ENCODE measurements at regions not wholly inside any gene's neighbourhood (a gene's known extent, or its start where the extent isn't known, plus 50 kb on each side); places are given as distances from the start of the nearest gene placed in this dataset.

DNA sequence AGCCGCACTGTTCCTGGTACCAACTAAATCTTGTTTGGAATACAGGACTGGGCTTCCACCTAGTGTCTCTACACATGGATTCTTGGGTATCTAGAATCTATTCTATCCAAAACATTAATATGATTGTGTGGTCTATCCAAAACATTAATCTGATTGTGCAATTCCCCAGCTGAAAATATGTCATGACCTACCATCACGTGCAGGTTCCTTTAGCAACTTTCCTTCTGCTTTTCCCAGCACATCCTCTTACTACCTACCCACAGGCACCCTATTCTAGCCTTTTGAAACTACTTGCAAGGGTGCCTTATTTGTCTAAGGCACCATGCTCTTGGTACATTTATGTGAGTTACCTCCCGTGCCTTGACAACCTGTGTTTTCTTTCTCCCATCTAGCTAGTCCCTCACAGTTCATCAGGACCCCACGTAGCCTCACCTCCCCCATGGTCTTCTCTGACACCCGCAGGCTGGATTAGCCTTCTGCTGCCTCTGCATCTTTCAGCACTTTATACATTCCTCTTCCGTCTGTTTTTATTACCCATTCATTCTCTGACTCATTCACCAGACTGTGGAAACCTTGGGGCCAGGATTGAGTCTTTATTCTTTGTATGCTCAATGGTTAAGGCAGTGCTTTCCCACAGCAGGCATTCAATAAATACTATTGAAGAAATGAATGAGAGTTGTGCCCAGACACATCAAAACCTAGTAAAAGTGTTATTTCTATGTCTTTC, 88.8 kb upstream of the FAM9B start:
- H3K27me3 ChIP-seq (ENCODE audit: insufficient read depth, low read length): no peaks in the 10 kb centered on the region
- H3K4me3 ChIP-seq (ENCODE audit: low read depth, low read length, poor library complexity, severe bottlenecking): no peak overlapping the region
- no peaks in the 10 kb centered on the region for H3K9me3 ChIP-seq (ENCODE audit: low read length)
- no peaks in the 10 kb centered on the region for H4K20me1 ChIP-seq (ENCODE audit: insufficient read depth, low read length)
- no peaks in the 10 kb centered on the region for H3K4me1 ChIP-seq (ENCODE audit: insufficient read depth, low read length, severe bottlenecking)
- no peaks in the 10 kb centered on the region for H3K9me2 ChIP-seq (ENCODE audit: low read depth, low read length)
- no peaks in the 10 kb centered on the region for H3F3A ChIP-seq (ENCODE audit: insufficient read depth, low read length)
- no peak overlapping the region for H3K4me2 ChIP-seq (ENCODE audit: low read length)
- no peaks in the 10 kb centered on the region; the same call in 1 of the 2 replicates for H3K36me3 ChIP-seq (ENCODE audit: insufficient read depth, low read length)
- H3K27ac ChIP-seq (ENCODE audit: low read depth, low read length, poor library complexity, severe bottlenecking): no peak overlapping the region
- TF ChIP-seq EZH2 (IDR thresholded peaks at IDR 0.05; ENCODE audit: borderline replicate concordance, low read length): no peak
- TF ChIP-seq, protein P1, sequence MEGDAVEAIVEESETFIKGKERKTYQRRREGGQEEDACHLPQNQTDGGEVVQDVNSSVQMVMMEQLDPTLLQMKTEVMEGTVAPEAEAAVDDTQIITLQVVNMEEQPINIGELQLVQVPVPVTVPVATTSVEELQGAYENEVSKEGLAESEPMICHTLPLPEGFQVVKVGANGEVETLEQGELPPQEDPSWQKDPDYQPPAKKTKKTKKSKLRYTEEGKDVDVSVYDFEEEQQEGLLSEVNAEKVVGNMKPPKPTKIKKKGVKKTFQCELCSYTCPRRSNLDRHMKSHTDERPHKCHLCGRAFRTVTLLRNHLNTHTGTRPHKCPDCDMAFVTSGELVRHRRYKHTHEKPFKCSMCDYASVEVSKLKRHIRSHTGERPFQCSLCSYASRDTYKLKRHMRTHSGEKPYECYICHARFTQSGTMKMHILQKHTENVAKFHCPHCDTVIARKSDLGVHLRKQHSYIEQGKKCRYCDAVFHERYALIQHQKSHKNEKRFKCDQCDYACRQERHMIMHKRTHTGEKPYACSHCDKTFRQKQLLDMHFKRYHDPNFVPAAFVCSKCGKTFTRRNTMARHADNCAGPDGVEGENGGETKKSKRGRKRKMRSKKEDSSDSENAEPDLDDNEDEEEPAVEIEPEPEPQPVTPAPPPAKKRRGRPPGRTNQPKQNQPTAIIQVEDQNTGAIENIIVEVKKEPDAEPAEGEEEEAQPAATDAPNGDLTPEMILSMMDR (IDR thresholded peaks at IDR 0.05; ENCODE audit: low read length): no peak
- H3K79me2 ChIP-seq (ENCODE audit: insufficient read depth, low read length): no peaks in the 10 kb centered on the region
- no peak overlapping the region for H3K9ac ChIP-seq (ENCODE audit: low read length)
- no peak overlapping the region for H2AFZ ChIP-seq (ENCODE audit: low read length)

DNA sequence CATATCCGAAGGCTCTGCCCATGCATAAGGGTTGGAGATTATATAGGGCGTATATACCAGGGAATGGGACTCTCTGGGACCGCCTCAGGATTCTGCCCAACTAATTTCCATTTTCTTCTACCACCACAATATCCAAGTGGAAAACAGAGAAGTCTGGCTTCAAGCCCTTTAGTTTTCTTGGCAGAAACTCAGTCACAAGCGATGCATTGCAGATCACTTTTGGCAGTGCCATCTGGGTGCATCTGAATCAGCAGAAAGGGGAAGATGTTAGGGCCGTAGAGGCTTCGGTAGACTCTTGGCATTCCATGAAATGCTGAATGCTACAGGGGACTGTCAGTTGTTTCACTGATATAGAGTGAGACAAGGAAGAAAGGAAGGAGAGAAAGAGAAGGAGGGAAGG, 94.1 kb upstream of the FAM9B start:
- Histone ChIP-seq H3K4me1 (ENCODE audit: insufficient read depth, low read length, severe bottlenecking) (peaks cover 14% of the 10 kb centered on the region), H3K27ac (ENCODE audit: low read depth, low read length, poor library complexity, severe bottlenecking) (no peak overlapping the region), H3K4me2 (ENCODE audit: low read length) (no peak overlapping the region), H3F3A (ENCODE audit: insufficient read depth, low read length) (no peaks in the 10 kb centered on the region), H2AFZ (ENCODE audit: low read length) (no peak overlapping the region), H3K27me3 (ENCODE audit: insufficient read depth, low read length) (no peaks in the 10 kb centered on the region), H3K36me3 (ENCODE audit: insufficient read depth, low read length) (peaks cover 7% of the 10 kb centered on the region; the same call in 1 of the 2 replicates), H4K20me1 (ENCODE audit: insufficient read depth, low read length) (no peaks in the 10 kb centered on the region), H3K4me3 (ENCODE audit: low read depth, low read length, poor library complexity, severe bottlenecking) (no peak overlapping the region), H3K9ac (ENCODE audit: low read length) (no peak overlapping the region), H3K9me3 (ENCODE audit: low read length) (no peaks in the 10 kb centered on the region), H3K9me2 (ENCODE audit: low read depth, low read length) (no peaks in the 10 kb centered on the region), H3K79me2 (ENCODE audit: insufficient read depth, low read length) (no peaks in the 10 kb centered on the region)
- TF ChIP-seq EZH2 (IDR thresholded peaks at IDR 0.05; ENCODE audit: borderline replicate concordance, low read length): no peak
- TF ChIP-seq, protein P1 (IDR thresholded peaks at IDR 0.05; ENCODE audit: low read length): no peak

DNA sequence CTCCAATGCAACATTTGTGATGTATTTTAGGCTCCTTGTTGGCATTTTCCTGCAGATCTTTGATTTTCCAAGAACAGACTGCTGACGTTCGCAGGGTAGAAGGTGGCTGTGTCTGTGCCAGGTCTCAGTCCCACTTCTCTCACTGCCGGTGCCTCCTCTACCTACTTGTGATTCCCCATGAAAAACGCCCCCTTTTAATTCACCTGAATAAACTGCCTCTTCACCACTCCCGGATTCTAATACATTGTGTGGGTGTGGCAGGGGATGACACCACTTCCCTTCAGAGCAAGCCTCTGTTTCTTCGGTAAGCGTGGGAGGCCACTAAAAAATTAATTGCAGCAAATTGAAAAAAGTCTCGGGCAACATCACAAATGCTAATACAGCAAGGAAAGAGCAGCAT, 96.1 kb upstream of the FAM9B start:
- no peak overlapping the region for H3K4me2 ChIP-seq (ENCODE audit: low read length)
- no peaks in the 10 kb centered on the region for H3K27me3 ChIP-seq (ENCODE audit: insufficient read depth, low read length)
- H2AFZ ChIP-seq (ENCODE audit: low read length): no peak overlapping the region
- TF ChIP-seq EZH2 (IDR thresholded peaks at IDR 0.05; ENCODE audit: borderline replicate concordance, low read length): no peak
- TF ChIP-seq, protein P1 (IDR thresholded peaks at IDR 0.05; ENCODE audit: low read length): no peak
- H3K9me2 ChIP-seq (ENCODE audit: low read depth, low read length): no peaks in the 10 kb centered on the region
- no peak overlapping the region for H3K9ac ChIP-seq (ENCODE audit: low read length)
- H3K27ac ChIP-seq (ENCODE audit: low read depth, low read length, poor library complexity, severe bottlenecking): no peak overlapping the region
- no peaks in the 10 kb centered on the region for H3K79me2 ChIP-seq (ENCODE audit: insufficient read depth, low read length)
- H3K9me3 ChIP-seq (ENCODE audit: low read length): no peaks in the 10 kb centered on the region
- H3K4me1 ChIP-seq (ENCODE audit: insufficient read depth, low read length, severe bottlenecking): peaks cover 14% of the 10 kb centered on the region
- no peak overlapping the region for H3K4me3 ChIP-seq (ENCODE audit: low read depth, low read length, poor library complexity, severe bottlenecking)
- peaks cover 7% of the 10 kb centered on the region; the same call in 1 of the 2 replicates for H3K36me3 ChIP-seq (ENCODE audit: insufficient read depth, low read length)
- H3F3A ChIP-seq (ENCODE audit: insufficient read depth, low read length): no peaks in the 10 kb centered on the region
- H4K20me1 ChIP-seq (ENCODE audit: insufficient read depth, low read length): no peaks in the 10 kb centered on the region

Data from OCI-LY1 (cell line).